Gastroesophageal sphincter (tissue), 4 donors: ENCODE measurements at regions not wholly inside any gene's neighbourhood (a gene's known extent, or its start where the extent isn't known, plus 50 kb on each side); places are given as distances from the start of the nearest gene placed in this dataset.
A peak's percentile ranks its signal among the peaks of the same experiment; 100 is the strongest.

Experiments
- ATAC-seq: fragments of 150-250 bp; one replicate; pipeline ENCODE4 v1.9.1; 2016; ENCODE audit warnings: mild to moderate bottlenecking, moderate library complexity
- H3K27ac ChIP-seq, 4 donors: fragments of 200-600 bp; sonication (generic) in 3 of 4; 1 replicate in 3 of 4; 2 replicates in 1 of 4; pipeline ENCODE4 v1.5.1; 2016 to 2019
- H3K27me3 ChIP-seq: fragments of 200-600 bp; sonication (generic); one replicate; pipeline ENCODE4 v1.5.1; 2019
- H3K36me3 ChIP-seq, 2 donors: fragments of 200-600 bp; sonication (generic); one replicate each; pipeline ENCODE4 v1.5.1; 2019; ENCODE audit warnings: control low read depth in 1 of 2
- H3K4me1 ChIP-seq, 3 donors: fragments of 200-600 bp; sonication (generic); 1 replicate in 2 of 3; 2 replicates in 1 of 3; pipeline ENCODE4 v1.5.1; 2016 to 2019; ENCODE audit warnings: control low read depth in 2 of 3
- H3K4me3 ChIP-seq, 2 donors: fragments of 200-600 bp; sonication (generic); one replicate each; pipeline ENCODE4 v1.5.1; 2019; ENCODE audit warnings: mild to moderate bottlenecking in 1 of 2, moderate library complexity in 1 of 2
- H3K9me3 ChIP-seq, 3 donors: fragments of 200-600 bp; sonication (generic); one replicate each; pipeline ENCODE4 v1.5.1; 2017 to 2019; ENCODE audit warnings: control low read depth in 2 of 3
- EP300 ChIP-seq: sonication (generic); formaldehyde crosslinking; IDR thresholded peaks from one replicate; pipeline ENCODE4 v1.6.1; 2017; ENCODE audit warnings: antibody characterized with exemption, mild to moderate bottlenecking
- POLR2A ChIP-seq, 2 donors: fragments of 450-650 bp; IDR thresholded peaks; one replicate each; pipeline ENCODE4 v1.6.1; 2017; ENCODE audit warnings: antibody characterized with exemption in 2 of 2, mild to moderate bottlenecking in 2 of 2, moderate library complexity in 1 of 2
- POLR2AphosphoS5 ChIP-seq: sonication (generic); formaldehyde crosslinking; IDR thresholded peaks from one replicate; pipeline ENCODE4 v1.6.1; 2017; ENCODE audit warnings: antibody characterized with exemption
- WGBS, 2 donors: methylation state at CpG; one replicate each; pipeline ENCODE4 v1.1.5; 2018; ENCODE audit warnings: low coverage in 1 of 2; 5-methylcytosine and 5-hydroxymethylcytosine counted together
- TF ChIP-seq, protein P1 (sequence below), 4 experiments: fragments of 200-600 bp in 2 of 4; fragments of 450-650 bp in 2 of 4; sonication (generic) in 1 of 4; IDR thresholded peaks; one replicate each; pipeline ENCODE4 v1.5.1; 2017 to 2019; ENCODE audit warnings: antibody characterized with exemption in 4 of 4, mild to moderate bottlenecking in 2 of 4, moderate library complexity in 2 of 4

DNA sequence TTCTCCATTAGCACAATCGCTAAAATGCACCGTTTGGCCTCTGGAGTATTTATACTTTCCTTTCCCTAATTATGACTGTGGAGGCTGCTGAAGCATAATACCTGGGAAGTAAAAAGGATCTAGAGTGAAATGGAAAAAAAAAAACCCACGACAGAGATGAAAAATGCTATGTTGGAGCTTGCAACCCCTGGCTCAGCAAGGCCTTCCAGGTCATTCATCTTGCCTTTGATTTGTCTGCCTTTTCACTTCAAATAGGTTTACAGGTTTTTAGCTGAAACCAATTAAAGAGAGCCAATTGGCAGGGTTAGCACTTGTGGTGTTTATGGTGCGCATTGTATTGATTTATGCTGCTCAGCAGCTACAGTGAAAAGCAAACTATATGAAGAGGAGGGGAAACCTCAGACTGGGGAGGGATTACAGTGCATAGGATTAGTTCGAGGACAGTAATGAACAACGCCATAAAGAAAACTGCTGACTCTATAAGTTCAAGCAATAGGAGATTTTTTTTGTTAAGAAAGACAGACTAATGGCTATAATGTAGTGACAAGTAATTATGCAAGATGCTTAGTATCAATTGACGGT lies 347.9 kb downstream of the MEIS1 start:
- WGBS, 2 donors: 80 to 88% methylated on average over 6 of the region's 7 CpGs
- no peak for ATAC-seq
- no peaks in the 10 kb centered on the region for H3K4me1 ChIP-seq
- H3K4me3 ChIP-seq: no peak overlapping the region
- H3K9me3 ChIP-seq: no peaks in the 10 kb centered on the region
- H3K27me3 ChIP-seq: no peaks in the 10 kb centered on the region
- H3K36me3 ChIP-seq: no peaks in the 10 kb centered on the region
- TF ChIP-seq, protein P1, sequence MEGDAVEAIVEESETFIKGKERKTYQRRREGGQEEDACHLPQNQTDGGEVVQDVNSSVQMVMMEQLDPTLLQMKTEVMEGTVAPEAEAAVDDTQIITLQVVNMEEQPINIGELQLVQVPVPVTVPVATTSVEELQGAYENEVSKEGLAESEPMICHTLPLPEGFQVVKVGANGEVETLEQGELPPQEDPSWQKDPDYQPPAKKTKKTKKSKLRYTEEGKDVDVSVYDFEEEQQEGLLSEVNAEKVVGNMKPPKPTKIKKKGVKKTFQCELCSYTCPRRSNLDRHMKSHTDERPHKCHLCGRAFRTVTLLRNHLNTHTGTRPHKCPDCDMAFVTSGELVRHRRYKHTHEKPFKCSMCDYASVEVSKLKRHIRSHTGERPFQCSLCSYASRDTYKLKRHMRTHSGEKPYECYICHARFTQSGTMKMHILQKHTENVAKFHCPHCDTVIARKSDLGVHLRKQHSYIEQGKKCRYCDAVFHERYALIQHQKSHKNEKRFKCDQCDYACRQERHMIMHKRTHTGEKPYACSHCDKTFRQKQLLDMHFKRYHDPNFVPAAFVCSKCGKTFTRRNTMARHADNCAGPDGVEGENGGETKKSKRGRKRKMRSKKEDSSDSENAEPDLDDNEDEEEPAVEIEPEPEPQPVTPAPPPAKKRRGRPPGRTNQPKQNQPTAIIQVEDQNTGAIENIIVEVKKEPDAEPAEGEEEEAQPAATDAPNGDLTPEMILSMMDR (IDR thresholded peaks at IDR 0.05): no peak
- TF ChIP-seq POLR2A (IDR thresholded peaks at IDR 0.05): no peak
- TF ChIP-seq EP300: no peak
- no peak for TF ChIP-seq POLR2AphosphoS5
- H3K27ac ChIP-seq: no peak overlapping the region

DNA sequence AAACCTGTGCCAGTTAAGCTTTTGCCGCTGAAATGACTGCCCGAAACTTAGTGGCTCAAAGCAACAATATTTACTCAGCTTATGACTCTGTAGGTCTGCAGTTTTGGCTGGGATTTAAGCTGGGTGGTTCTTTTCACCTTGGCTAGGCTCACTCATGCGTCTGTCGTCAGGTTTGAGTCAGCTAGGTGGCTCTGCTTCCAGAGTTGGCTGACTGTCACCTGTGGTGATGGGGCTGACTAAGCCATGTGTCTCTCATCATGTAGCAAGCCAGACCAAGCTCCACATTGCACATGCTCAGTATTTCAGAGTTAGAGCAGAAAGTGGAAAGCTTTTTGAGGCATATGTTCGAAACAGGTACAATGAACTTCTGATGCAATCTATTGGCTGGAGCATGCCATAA lies 354.8 kb downstream of the MEIS1 start:
- 33 to 56% methylated on average over 3 of the region's 5 CpGs for WGBS, 2 donors
- H3K4me1 ChIP-seq: peaks cover 3 to 47% (median 8%) of the 10 kb centered on the region in 3 donors
- H3K27ac ChIP-seq: peak overlapping the region; percentile 7 to 71 (median 50)
- no peaks in the 10 kb centered on the region for H3K36me3 ChIP-seq
- no peak overlapping the region for H3K4me3 ChIP-seq
- ATAC-seq: peak; percentile 64
- H3K27me3 ChIP-seq: no peaks in the 10 kb centered on the region
- TF ChIP-seq POLR2A (IDR thresholded peaks at IDR 0.05) (no peak), POLR2AphosphoS5 (peak; percentile 16), EP300 (no peak)
- TF ChIP-seq, protein P1 (IDR thresholded peaks at IDR 0.05): no peak
- H3K9me3 ChIP-seq: no peaks in the 10 kb centered on the region

DNA sequence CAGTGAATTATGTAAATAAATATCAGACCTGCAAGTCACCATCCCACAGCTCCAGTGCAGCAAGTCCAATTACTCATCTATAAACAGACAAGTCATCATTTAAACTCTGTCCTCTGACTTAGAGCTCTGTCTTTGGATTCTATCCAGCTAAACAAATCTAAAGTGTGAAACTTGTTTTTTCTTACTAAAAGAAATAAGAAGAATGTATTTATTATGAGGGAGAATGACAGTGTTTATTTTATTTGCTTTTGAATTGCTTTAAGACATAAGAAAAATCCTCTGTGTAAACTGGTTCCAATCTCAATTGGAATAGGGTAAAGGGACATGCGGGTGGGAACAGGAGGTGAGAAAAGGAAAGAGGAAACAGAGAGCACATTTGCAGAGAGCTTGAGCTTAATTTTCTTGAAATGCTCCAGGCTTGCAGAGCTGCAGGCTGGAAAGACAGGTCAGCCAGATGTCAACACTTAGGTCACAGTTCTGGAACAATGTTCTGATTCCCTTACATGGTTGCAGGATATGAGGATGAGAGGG lies 355.8 kb downstream of the MEIS1 start:
- Histone ChIP-seq H3K4me3 (no peak overlapping the region), H3K4me1 (peaks cover 3 to 48% (median 8%) of the 10 kb centered on the region in 3 donors), H3K36me3 (no peaks in the 10 kb centered on the region), H3K27me3 (no peaks in the 10 kb centered on the region), H3K27ac (peak overlapping the region; percentile 25 to 71 (median 57)), H3K9me3 (no peaks in the 10 kb centered on the region)
- WGBS, 2 donors: 17% methylated on average over 1 of the region's 1 CpG; no CpG with 5 or more reads in 1 of the 2 donors
- TF ChIP-seq POLR2AphosphoS5: peak; percentile 28
- TF ChIP-seq, protein P1 (IDR thresholded peaks at IDR 0.05): no peak
- ATAC-seq: peak; percentile 60

DNA sequence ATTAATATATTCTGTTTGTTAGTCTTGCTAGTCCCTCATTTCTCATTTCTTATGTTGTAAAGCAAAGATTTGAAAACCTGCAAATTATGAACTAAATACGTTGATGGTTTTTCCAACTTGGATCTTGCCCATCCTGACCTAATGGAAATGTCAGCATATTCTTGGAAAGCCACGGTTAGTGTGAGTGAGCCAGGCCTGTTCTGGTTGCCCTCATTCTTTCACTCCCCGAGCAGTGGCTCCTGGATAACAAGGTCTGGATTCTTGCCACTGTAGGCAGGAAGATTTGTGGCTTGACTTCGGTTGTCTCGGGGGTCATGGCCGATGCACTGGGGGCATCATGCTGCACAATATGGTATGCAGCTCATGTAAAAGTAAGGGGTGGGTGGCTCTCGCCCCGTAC lies 359.1 kb downstream of the MEIS1 start:
- H3K4me1 ChIP-seq: peaks cover 3 to 48% (median 8%) of the 10 kb centered on the region in 3 donors
- no peaks in the 10 kb centered on the region for H3K36me3 ChIP-seq
- peak overlapping the region in 3 of 4 donors; percentile 15 to 71 (median 53) for H3K27ac ChIP-seq
- TF ChIP-seq POLR2A (IDR thresholded peaks at IDR 0.05) (no peak), POLR2AphosphoS5 (no peak)
- 13 to 22% methylated on average over 2 to 5 of the region's 8 CpGs for WGBS, 2 donors
- no peaks in the 10 kb centered on the region for H3K9me3 ChIP-seq
- no peak for ATAC-seq
- H3K27me3 ChIP-seq: no peaks in the 10 kb centered on the region
- no peak overlapping the region for H3K4me3 ChIP-seq

DNA sequence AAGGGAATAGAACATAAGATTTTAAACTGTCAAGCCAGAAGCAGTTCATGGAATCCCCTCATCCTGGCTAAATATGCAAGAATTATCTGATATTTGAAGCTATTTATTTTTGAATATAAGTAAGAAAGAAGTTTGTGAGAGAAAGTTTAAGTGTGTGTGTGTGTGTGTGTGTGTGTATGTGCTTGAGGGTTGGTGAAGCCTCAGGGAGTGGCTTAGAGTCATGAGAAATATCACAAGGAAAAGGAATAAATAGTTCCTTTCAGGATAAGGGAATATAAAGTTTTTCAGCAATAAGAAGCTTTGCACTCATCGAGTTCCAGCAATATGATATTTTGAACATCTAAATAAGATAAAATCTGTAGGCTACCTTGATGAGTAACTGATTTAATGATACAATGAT lies 359.6 kb downstream of the MEIS1 start:
- ATAC-seq: no peak
- WGBS, 2 donors: 71 to 74% methylated on average over 1 of the region's 1 CpG
- Histone ChIP-seq H3K4me3 (no peak overlapping the region), H3K9me3 (no peaks in the 10 kb centered on the region), H3K27ac (peak overlapping the region in 2 of 4 donors; percentile 53 to 71), H3K36me3 (no peaks in the 10 kb centered on the region), H3K4me1 (peaks cover 3 to 47% (median 8%) of the 10 kb centered on the region in 3 donors), H3K27me3 (no peaks in the 10 kb centered on the region)
- TF ChIP-seq, protein P1 (IDR thresholded peaks at IDR 0.05): no peak
- no peak for TF ChIP-seq POLR2AphosphoS5
- no peak for TF ChIP-seq EP300
- TF ChIP-seq POLR2A (IDR thresholded peaks at IDR 0.05): no peak
